ENCODE measurements at regions not wholly inside any gene's neighbourhood (a gene's known extent, or its start where the extent isn't known, plus 50 kb on each side); places are given as distances from the start of the nearest gene placed in this dataset.
"Not testable (repeated sequence)": the region's sequence is repeated elsewhere in the genome, so short reads cannot be mapped to it uniquely, and the experiment has no call there.

GRCh38 chr7:93804726-93805125 is 85.8 kb downstream of the TFPI2 start:
- no peaks in the 10 kb centered on the region for H3K36me3 ChIP-seq (ENCODE audit: low read depth)
- no peaks in the 10 kb centered on the region for H3K4me1 ChIP-seq (ENCODE audit: low read depth)
- DNase-seq: no peak
- ATAC-seq: no peak
- intact Hi-C loops (cut with DNase I, micrococcal nuclease): no loop called here
- no peak overlapping the region for H3K4me3 ChIP-seq
- no peak for TF ChIP-seq CTCF (IDR thresholded peaks at IDR 0.05)
- H3K9me3 ChIP-seq: no peaks in the 10 kb centered on the region

GRCh38 chr7:93799750-93800357 is 90.7 kb downstream of the TFPI2 start:
- no peak for TF ChIP-seq CTCF (IDR thresholded peaks at IDR 0.05)
- ATAC-seq (no peak), DNase-seq (no peak)
- Histone ChIP-seq H3K4me1 (ENCODE audit: low read depth) (no peaks in the 10 kb centered on the region), H3K4me3 (no peak overlapping the region), H3K36me3 (ENCODE audit: low read depth) (no peaks in the 10 kb centered on the region), H3K9me3 (no peaks in the 10 kb centered on the region)
- intact Hi-C loops (cut with DNase I, micrococcal nuclease): no loop called here

GRCh38 chr7:93793084-93793697 is 97.4 kb downstream of the TFPI2 start:
- H3K36me3 ChIP-seq (ENCODE audit: low read depth); ATAC-seq; H3K4me3 ChIP-seq; intact Hi-C loops (cut with DNase I, micrococcal nuclease); DNase-seq; H3K9me3 ChIP-seq; H3K4me1 ChIP-seq (ENCODE audit: low read depth): not testable (repeated sequence)

DNA sequence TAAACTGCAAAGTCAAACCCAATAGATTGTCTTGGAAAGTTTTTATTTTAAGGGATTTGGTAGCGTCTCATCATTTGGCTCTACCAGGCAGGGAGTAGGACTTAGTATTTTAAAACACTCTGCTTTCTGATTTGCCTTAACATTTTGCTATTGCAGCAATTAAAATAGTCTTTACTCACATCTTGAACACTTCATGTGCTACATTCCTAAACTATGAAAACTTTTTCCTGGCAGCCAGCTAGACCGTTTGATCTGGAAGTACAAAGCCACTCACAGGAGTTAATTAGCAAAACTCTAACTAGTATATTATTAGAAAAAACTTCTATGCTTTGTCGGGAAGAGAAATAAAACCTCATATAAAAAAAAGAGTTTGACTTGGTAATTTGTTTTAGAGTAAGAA is 111.4 kb downstream of the TFPI2 start:
- Histone ChIP-seq H3K4me3 (no peak overlapping the region), H3K4me1 (ENCODE audit: low read depth) (no peaks in the 10 kb centered on the region), H3K9me3 (no peaks in the 10 kb centered on the region), H3K36me3 (ENCODE audit: low read depth) (no peaks in the 10 kb centered on the region)
- DNase-seq (no peak), ATAC-seq (no peak)
- TF ChIP-seq CTCF (IDR thresholded peaks at IDR 0.05): no peak
- intact Hi-C loops (cut with DNase I, micrococcal nuclease): no loop called here

DNA sequence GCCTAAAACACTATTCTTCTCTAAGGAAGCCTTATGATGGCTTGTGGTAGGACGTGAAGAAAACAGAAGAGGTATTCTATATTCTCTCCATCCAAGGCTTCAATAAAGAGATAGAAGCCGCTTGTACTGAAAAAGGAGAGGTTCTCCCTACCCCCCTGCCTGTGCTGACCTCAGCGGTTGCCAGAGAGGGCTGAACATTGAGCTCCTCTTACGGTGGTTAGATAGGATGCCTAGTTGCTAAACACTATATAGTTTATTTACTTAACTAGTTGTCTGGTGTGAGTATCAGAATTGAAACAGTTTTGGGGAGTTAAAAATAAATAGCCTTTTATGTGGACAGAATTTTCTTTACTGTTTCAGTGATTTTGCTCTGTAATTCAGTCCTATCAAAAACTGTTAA is 112.2 kb downstream of the TFPI2 start:
- Histone ChIP-seq H3K9me3 (no peaks in the 10 kb centered on the region), H3K4me3 (no peak overlapping the region), H3K4me1 (ENCODE audit: low read depth) (no peaks in the 10 kb centered on the region), H3K36me3 (ENCODE audit: low read depth) (no peaks in the 10 kb centered on the region)
- DNase-seq (no peak), ATAC-seq (no peak)
- intact Hi-C loops (cut with DNase I, micrococcal nuclease): no loop called here
- TF ChIP-seq CTCF (IDR thresholded peaks at IDR 0.05): no peak

DNA sequence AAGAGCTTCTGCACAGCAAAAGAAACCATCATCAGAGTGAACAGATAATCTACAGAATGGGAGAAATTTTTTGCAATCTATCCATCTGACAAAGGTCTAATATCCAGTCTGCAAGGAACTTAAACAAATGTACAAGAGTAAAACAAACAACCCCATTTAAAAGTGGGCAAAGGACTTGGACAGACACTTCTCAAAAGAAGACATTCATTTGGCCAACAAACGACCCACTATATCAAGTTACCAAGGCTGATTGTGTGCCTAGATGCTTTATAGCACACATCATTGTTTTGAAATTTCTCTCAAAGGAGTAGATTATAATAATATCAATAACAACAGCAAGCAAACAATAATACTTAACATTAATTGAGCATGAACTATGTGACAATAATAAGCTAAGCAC is 117.1 kb downstream of the TFPI2 start:
- ATAC-seq (no peak), DNase-seq (no peak)
- Histone ChIP-seq H3K36me3 (ENCODE audit: low read depth) (no peaks in the 10 kb centered on the region), H3K4me3 (no peak overlapping the region), H3K4me1 (ENCODE audit: low read depth) (no peaks in the 10 kb centered on the region), H3K9me3 (no peaks in the 10 kb centered on the region)
- intact Hi-C loops (cut with DNase I, micrococcal nuclease): no loop called here
- no peak for TF ChIP-seq CTCF (IDR thresholded peaks at IDR 0.05)
